ENCODE measurements at regions not wholly inside any gene's neighbourhood (a gene's known extent, or its start where the extent isn't known, plus 50 kb on each side); places are given as distances from the start of the nearest gene placed in this dataset.

- Histone ChIP-seq H3K36me3 (ENCODE audit: control insufficient read depth in 5 of 5, insufficient read depth in 5 of 5, low read length in 5 of 5) (no peaks in the 10 kb centered on the region), H3K9ac (ENCODE audit: low read length in 5 of 5) (no peak overlapping the region), H3K9me3 (ENCODE audit: control insufficient read depth in 5 of 5, low read length in 5 of 5) (no peaks in the 10 kb centered on the region), H3K4me1 (ENCODE audit: control insufficient read depth in 5 of 5, insufficient read depth in 5 of 5, low read length in 5 of 5) (no peaks in the 10 kb centered on the region), H3K4me3 (ENCODE audit: low read depth in 1 of 5, low read length in 5 of 5) (no peak overlapping the region), H3K27me3 (ENCODE audit: control insufficient read depth in 5 of 5, insufficient read depth in 4 of 5, low read length in 5 of 5) (no peaks in the 10 kb centered on the region), H3K27ac (ENCODE audit: low read depth, low read length) (no peak overlapping the region)
These were observed 209.3 kb upstream of the PDE1C start for GRCh38 chr7:32279500-32279899.

- H3K27ac ChIP-seq (ENCODE audit: low read depth, low read length): no peak overlapping the region
- H3K9me3 ChIP-seq (ENCODE audit: control insufficient read depth in 5 of 5, low read length in 5 of 5): no peaks in the 10 kb centered on the region
- no peaks in the 10 kb centered on the region for H3K36me3 ChIP-seq (ENCODE audit: control insufficient read depth in 5 of 5, insufficient read depth in 5 of 5, low read length in 5 of 5)
- H3K27me3 ChIP-seq (ENCODE audit: control insufficient read depth in 5 of 5, insufficient read depth in 4 of 5, low read length in 5 of 5): peaks cover 0 to under 1% (median 0%) of the 10 kb centered on the region in 5 donors
- H3K9ac ChIP-seq (ENCODE audit: low read length in 5 of 5): no peak overlapping the region
- H3K4me3 ChIP-seq (ENCODE audit: low read depth in 1 of 5, low read length in 5 of 5): no peak overlapping the region
- no peaks in the 10 kb centered on the region for H3K4me1 ChIP-seq (ENCODE audit: control insufficient read depth in 5 of 5, insufficient read depth in 5 of 5, low read length in 5 of 5)
These were observed 205.2 kb upstream of the PDE1C start for GRCh38 chr7:32275216-32276009.

GRCh38 chr7:32273297-32273696, 203.1 kb upstream of the PDE1C start:
- H3K36me3 ChIP-seq (ENCODE audit: control insufficient read depth in 5 of 5, insufficient read depth in 5 of 5, low read length in 5 of 5): no peaks in the 10 kb centered on the region
- no peaks in the 10 kb centered on the region for H3K9me3 ChIP-seq (ENCODE audit: control insufficient read depth in 5 of 5, low read length in 5 of 5)
- no peak overlapping the region for H3K4me3 ChIP-seq (ENCODE audit: low read depth in 1 of 5, low read length in 5 of 5)
- no peaks in the 10 kb centered on the region for H3K4me1 ChIP-seq (ENCODE audit: control insufficient read depth in 5 of 5, insufficient read depth in 5 of 5, low read length in 5 of 5)
- peaks cover 0 to 2% (median 0%) of the 10 kb centered on the region in 5 donors for H3K27me3 ChIP-seq (ENCODE audit: control insufficient read depth in 5 of 5, insufficient read depth in 4 of 5, low read length in 5 of 5)
- no peak overlapping the region for H3K9ac ChIP-seq (ENCODE audit: low read length in 5 of 5)
- H3K27ac ChIP-seq (ENCODE audit: low read depth, low read length): no peak overlapping the region

GRCh38 chr7:32266932-32267475, 196.8 kb upstream of the PDE1C start:
- no peak overlapping the region for H3K4me3 ChIP-seq (ENCODE audit: low read depth in 1 of 5, low read length in 5 of 5)
- peaks cover 0 to 4% (median 0%) of the 10 kb centered on the region in 5 donors for H3K27me3 ChIP-seq (ENCODE audit: control insufficient read depth in 5 of 5, insufficient read depth in 4 of 5, low read length in 5 of 5)
- peaks cover 0 to 4% (median 0%) of the 10 kb centered on the region in 5 donors for H3K4me1 ChIP-seq (ENCODE audit: control insufficient read depth in 5 of 5, insufficient read depth in 5 of 5, low read length in 5 of 5)
- H3K27ac ChIP-seq (ENCODE audit: low read depth, low read length): no peak overlapping the region
- no peaks in the 10 kb centered on the region for H3K9me3 ChIP-seq (ENCODE audit: control insufficient read depth in 5 of 5, low read length in 5 of 5)
- H3K9ac ChIP-seq (ENCODE audit: low read length in 5 of 5): no peak overlapping the region
- no peaks in the 10 kb centered on the region for H3K36me3 ChIP-seq (ENCODE audit: control insufficient read depth in 5 of 5, insufficient read depth in 5 of 5, low read length in 5 of 5)

- H3K9ac ChIP-seq (ENCODE audit: low read length in 5 of 5): no peak overlapping the region
- H3K9me3 ChIP-seq (ENCODE audit: control insufficient read depth in 5 of 5, low read length in 5 of 5): no peaks in the 10 kb centered on the region
- no peak overlapping the region for H3K27ac ChIP-seq (ENCODE audit: low read depth, low read length)
- H3K4me1 ChIP-seq (ENCODE audit: control insufficient read depth in 5 of 5, insufficient read depth in 5 of 5, low read length in 5 of 5): peaks cover 0 to 4% (median 0%) of the 10 kb centered on the region in 5 donors
- peaks cover 0 to 2% (median 0%) of the 10 kb centered on the region in 5 donors for H3K27me3 ChIP-seq (ENCODE audit: control insufficient read depth in 5 of 5, insufficient read depth in 4 of 5, low read length in 5 of 5)
- H3K36me3 ChIP-seq (ENCODE audit: control insufficient read depth in 5 of 5, insufficient read depth in 5 of 5, low read length in 5 of 5): no peaks in the 10 kb centered on the region
- H3K4me3 ChIP-seq (ENCODE audit: low read depth in 1 of 5, low read length in 5 of 5): no peak overlapping the region
These were observed 194.6 kb upstream of the PDE1C start for GRCh38 chr7:32264702-32265284.

- Histone ChIP-seq H3K27ac (ENCODE audit: low read depth, low read length) (no peak overlapping the region), H3K4me3 (ENCODE audit: low read depth in 1 of 5, low read length in 5 of 5) (no peak overlapping the region), H3K9ac (ENCODE audit: low read length in 5 of 5) (no peak overlapping the region), H3K4me1 (ENCODE audit: control insufficient read depth in 5 of 5, insufficient read depth in 5 of 5, low read length in 5 of 5) (peaks cover 0 to 4% (median 0%) of the 10 kb centered on the region in 5 donors), H3K36me3 (ENCODE audit: control insufficient read depth in 5 of 5, insufficient read depth in 5 of 5, low read length in 5 of 5) (no peaks in the 10 kb centered on the region), H3K27me3 (ENCODE audit: control insufficient read depth in 5 of 5, insufficient read depth in 4 of 5, low read length in 5 of 5) (peaks cover 0 to 2% (median 0%) of the 10 kb centered on the region in 5 donors), H3K9me3 (ENCODE audit: control insufficient read depth in 5 of 5, low read length in 5 of 5) (no peaks in the 10 kb centered on the region)
These were observed 193.4 kb upstream of the PDE1C start for GRCh38 chr7:32263611-32264010.

GRCh38 chr7:32262315-32262714, 192.1 kb upstream of the PDE1C start:
- Histone ChIP-seq H3K36me3 (ENCODE audit: control insufficient read depth in 5 of 5, insufficient read depth in 5 of 5, low read length in 5 of 5) (no peaks in the 10 kb centered on the region), H3K4me1 (ENCODE audit: control insufficient read depth in 5 of 5, insufficient read depth in 5 of 5, low read length in 5 of 5) (peaks cover 0 to 4% (median 0%) of the 10 kb centered on the region in 5 donors), H3K4me3 (ENCODE audit: low read depth in 1 of 5, low read length in 5 of 5) (no peak overlapping the region), H3K9me3 (ENCODE audit: control insufficient read depth in 5 of 5, low read length in 5 of 5) (no peaks in the 10 kb centered on the region), H3K9ac (ENCODE audit: low read length in 5 of 5) (no peak overlapping the region), H3K27me3 (ENCODE audit: control insufficient read depth in 5 of 5, insufficient read depth in 4 of 5, low read length in 5 of 5) (peaks cover 0 to 2% (median 0%) of the 10 kb centered on the region in 5 donors), H3K27ac (ENCODE audit: low read depth, low read length) (no peak overlapping the region)

GRCh38 chr7:32259931-32260596, 189.9 kb upstream of the PDE1C start:
- no peak overlapping the region for H3K4me3 ChIP-seq (ENCODE audit: low read depth in 1 of 5, low read length in 5 of 5)
- H3K4me1 ChIP-seq (ENCODE audit: control insufficient read depth in 5 of 5, insufficient read depth in 5 of 5, low read length in 5 of 5): peaks cover 0 to 18% (median 12%) of the 10 kb centered on the region in 5 donors
- H3K27ac ChIP-seq (ENCODE audit: low read depth, low read length): no peak overlapping the region

GRCh38 chr7:32258265-32258664, 188.1 kb upstream of the PDE1C start:
- H3K4me3 ChIP-seq (ENCODE audit: low read depth in 1 of 5, low read length in 5 of 5): no peak overlapping the region
- no peaks in the 10 kb centered on the region for H3K9me3 ChIP-seq (ENCODE audit: control insufficient read depth in 5 of 5, low read length in 5 of 5)
- no peak overlapping the region for H3K27ac ChIP-seq (ENCODE audit: low read depth, low read length)
- no peaks in the 10 kb centered on the region for H3K36me3 ChIP-seq (ENCODE audit: control insufficient read depth in 5 of 5, insufficient read depth in 5 of 5, low read length in 5 of 5)
- H3K27me3 ChIP-seq (ENCODE audit: control insufficient read depth in 5 of 5, insufficient read depth in 4 of 5, low read length in 5 of 5): no peaks in the 10 kb centered on the region
- peaks cover 0 to 27% (median 22%) of the 10 kb centered on the region in 5 donors for H3K4me1 ChIP-seq (ENCODE audit: control insufficient read depth in 5 of 5, insufficient read depth in 5 of 5, low read length in 5 of 5)
- no peak overlapping the region for H3K9ac ChIP-seq (ENCODE audit: low read length in 5 of 5)

More at GRCh38 chr7:32259931-32260596, 189.9 kb upstream of the PDE1C start:
- H3K27me3 ChIP-seq (ENCODE audit: control insufficient read depth in 5 of 5, insufficient read depth in 4 of 5, low read length in 5 of 5): no peaks in the 10 kb centered on the region
- no peaks in the 10 kb centered on the region for H3K36me3 ChIP-seq (ENCODE audit: control insufficient read depth in 5 of 5, insufficient read depth in 5 of 5, low read length in 5 of 5)
- H3K9me3 ChIP-seq (ENCODE audit: control insufficient read depth in 5 of 5, low read length in 5 of 5): no peaks in the 10 kb centered on the region
- H3K9ac ChIP-seq (ENCODE audit: low read length in 5 of 5): no peak overlapping the region

- H3K4me3 ChIP-seq (ENCODE audit: low read depth in 1 of 5, low read length in 5 of 5): no peak overlapping the region
- no peaks in the 10 kb centered on the region for H3K9me3 ChIP-seq (ENCODE audit: control insufficient read depth in 5 of 5, low read length in 5 of 5)
- no peak overlapping the region for H3K9ac ChIP-seq (ENCODE audit: low read length in 5 of 5)
- H3K27ac ChIP-seq (ENCODE audit: low read depth, low read length): no peak overlapping the region
- no peaks in the 10 kb centered on the region for H3K36me3 ChIP-seq (ENCODE audit: control insufficient read depth in 5 of 5, insufficient read depth in 5 of 5, low read length in 5 of 5)
- peaks cover 0 to 27% (median 22%) of the 10 kb centered on the region in 5 donors for H3K4me1 ChIP-seq (ENCODE audit: control insufficient read depth in 5 of 5, insufficient read depth in 5 of 5, low read length in 5 of 5)
- H3K27me3 ChIP-seq (ENCODE audit: control insufficient read depth in 5 of 5, insufficient read depth in 4 of 5, low read length in 5 of 5): no peaks in the 10 kb centered on the region
These were observed 187.4 kb upstream of the PDE1C start for GRCh38 chr7:32257621-32258020.
